WTC11 (cell line): ENCODE measurements at regions not wholly inside any gene's neighbourhood (a gene's known extent, or its start where the extent isn't known, plus 50 kb on each side); places are given as distances from the start of the nearest gene placed in this dataset.

Experiments used
- ATAC-seq: fragments of 200-7000 bp; cut with Tn5 transposase; 2 replicates; pipeline ENCODE4 v1.10.0; 2021; ENCODE audit warnings: mild to moderate bottlenecking, moderate library complexity
- CTCF ChIA-PET: fragments of 300-600 bp; sonication (Branson Sonifier 250); formaldehyde crosslinking; loops from one replicate; lab custom pipeline; 2021; ENCODE audit warnings: antibody characterized with exemption; lab: Charles Lee
- POLR2A ChIA-PET: fragments of 350-600 bp; sonication (Branson Sonifier 250); formaldehyde crosslinking; loops from one replicate; lab custom pipeline; 2021; ENCODE audit warnings: antibody characterized with exemption; lab: Charles Lee
- DNase-seq: peaks from one replicate; pipeline ENCODE4 v3.0.0; 2021; ENCODE audit warnings: low spot score
- H3K27ac Mint-ChIP-seq: 2 replicates; pipeline ENCODE4 v1.8.0; 2021; ENCODE audit warnings: mixed read lengths
- H3K27me3 Mint-ChIP-seq: 2 replicates; pipeline ENCODE4 v1.8.0; 2021; ENCODE audit warnings: low read depth, mild to moderate bottlenecking, moderate library complexity, mixed read lengths
- H3K36me3 Mint-ChIP-seq: 2 replicates; pipeline ENCODE4 v1.8.0; 2021; ENCODE audit warnings: mixed read lengths
- H3K4me1 Mint-ChIP-seq: 2 replicates; pipeline ENCODE4 v1.8.0; 2022; ENCODE audit warnings: mixed read lengths
- H3K4me3 Mint-ChIP-seq: 2 replicates; pipeline ENCODE4 v1.8.0; 2021; ENCODE audit warnings: mild to moderate bottlenecking, moderate library complexity, mixed read lengths
- H3K9me3 Mint-ChIP-seq: 2 replicates; pipeline ENCODE4 v1.8.0; 2021; ENCODE audit warnings: mixed read lengths
- ATF2 ChIP-seq: sonication (generic); formaldehyde crosslinking; IDR thresholded peaks from 2 replicates; pipeline ENCODE4 v1.8.1; 2022; ENCODE audit warnings: low read depth, missing genetic modification reagents, borderline replicate concordance
- CTCF ChIP-seq: fragments of 200-600 bp; IDR thresholded peaks from 2 replicates; pipeline ENCODE4 v1.8.0; 2022; ENCODE audit warnings: antibody characterized with exemption
- E2F5 ChIP-seq: sonication (generic); formaldehyde crosslinking; IDR thresholded peaks from 2 replicates; pipeline ENCODE4 v1.8.1; 2022; ENCODE audit warnings: mild to moderate bottlenecking, moderate library complexity, missing genetic modification reagents
- ESRRA ChIP-seq: sonication (generic); formaldehyde crosslinking; IDR thresholded peaks from 2 replicates; pipeline ENCODE4 v1.8.1; 2022; ENCODE audit warnings: mild to moderate bottlenecking, missing genetic modification reagents, borderline replicate concordance
- FOXK1 ChIP-seq: sonication (generic); formaldehyde crosslinking; IDR thresholded peaks from 2 replicates; pipeline ENCODE4 v1.8.0; 2022; ENCODE audit warnings: mild to moderate bottlenecking, moderate library complexity, missing genetic modification reagents
- FOXP1 ChIP-seq: sonication (generic); formaldehyde crosslinking; IDR thresholded peaks from 2 replicates; pipeline ENCODE4 v1.8.0; 2022; ENCODE audit warnings: missing genetic modification reagents, mild to moderate bottlenecking, moderate library complexity, borderline replicate concordance
- FOXP4 ChIP-seq: sonication (generic); formaldehyde crosslinking; IDR thresholded peaks from 2 replicates; pipeline ENCODE4 v1.8.0; 2022; ENCODE audit warnings: mild to moderate bottlenecking, missing genetic modification reagents
- KAT7 ChIP-seq: sonication (generic); formaldehyde crosslinking; IDR thresholded peaks from 2 replicates; pipeline ENCODE4 v1.8.1; 2023; ENCODE audit warnings: missing genetic modification reagents, mild to moderate bottlenecking, borderline replicate concordance
- PRDM15 ChIP-seq: sonication (generic); formaldehyde crosslinking; IDR thresholded peaks from 2 replicates; pipeline ENCODE4 v1.8.0; 2022; ENCODE audit warnings: missing genetic modification reagents
- PRRX2 ChIP-seq: fragments of 250-450 bp; sonication (Bioruptor Pico); IDR thresholded peaks from 2 replicates; pipeline ENCODE4 v1.8.0; 2021; ENCODE audit warnings: mild to moderate bottlenecking
- TEAD4 ChIP-seq: sonication (generic); formaldehyde crosslinking; IDR thresholded peaks from 2 replicates; pipeline ENCODE4 v1.8.0; 2022; ENCODE audit warnings: mild to moderate bottlenecking, missing genetic modification reagents
- ZBTB43 ChIP-seq: sonication (generic); formaldehyde crosslinking; IDR thresholded peaks from 2 replicates; pipeline ENCODE4 v1.8.1; 2023; ENCODE audit warnings: mild to moderate bottlenecking, missing genetic modification reagents
- ZNF232 ChIP-seq: sonication (generic); formaldehyde crosslinking; IDR thresholded peaks from 2 replicates; pipeline ENCODE4 v1.8.0; 2022; ENCODE audit warnings: mild to moderate bottlenecking, missing genetic modification reagents
- ZNF317 ChIP-seq: sonication (generic); formaldehyde crosslinking; IDR thresholded peaks from 2 replicates; pipeline ENCODE4 v1.8.1; 2023; ENCODE audit warnings: low read depth, mild to moderate bottlenecking, moderate library complexity, missing genetic modification reagents, borderline replicate concordance

- TF ChIP-seq ZBTB43, result no peak
These were observed 124.8 kb downstream of the RIPK4 start (continued) for GRCh38 chr21:41641821-41642701.

- ATAC-seq (no peak), DNase-seq (no peak)
- H3K9me3 Mint-ChIP-seq, result no peaks in the 10 kb centered on the region
- POLR2A ChIA-PET, result interaction anchor here (0.7 kb wide), 1 partner anchor 407 kb away, joined by 5 read pairs; no protein-coding TSS in a partner anchor
- TF ChIP-seq ZNF232 (no peak), TEAD4 (CRISPR knock-in tag) (no peak), ZNF317 (CRISPR knock-in tag) (no peak), FOXK1 (CRISPR knock-in tag) (no peak), PRDM15 (CRISPR knock-in tag) (no peak), E2F5 (CRISPR knock-in tag) (no peak), FOXP4 (CRISPR knock-in tag) (no peak), FOXP1 (CRISPR knock-in tag) (no peak), CTCF (no peak), KAT7 (CRISPR knock-in tag) (no peak), ESRRA (CRISPR knock-in tag) (no peak), PRRX2 (CRISPR knock-in tag) (no peak), ATF2 (no peak)
- TF ChIP-seq, all 79 proteins: peak for 0
- CTCF ChIA-PET, result interaction anchor here (3.8 kb wide), 1 partner anchor 29 kb away, joined by 21 read pairs; no protein-coding TSS in a partner anchor
- H3K4me3 Mint-ChIP-seq, result no peak overlapping the region
- H3K36me3 Mint-ChIP-seq, result no peaks in the 10 kb centered on the region
- H3K4me1 Mint-ChIP-seq, result no peaks in the 10 kb centered on the region
- no peak overlapping the region for H3K27ac Mint-ChIP-seq
- H3K27me3 Mint-ChIP-seq, result no peaks in the 10 kb centered on the region
These were observed 125.4 kb downstream of the RIPK4 start for GRCh38 chr21:41641510-41641815.
